ENCODE measurements at regions not wholly inside any gene's neighbourhood (a gene's known extent, or its start where the extent isn't known, plus 50 kb on each side); places are given as distances from the start of the nearest gene placed in this dataset.
A peak's percentile ranks its signal among the peaks of the same experiment; 100 is the strongest.

- Histone ChIP-seq H3K4me3 (replicated peaks in 1 of 3; ENCODE audit: low read depth in 2 of 3, low read length in 3 of 3) (no peak overlapping the region), H3K27me3 (ENCODE audit: control insufficient read depth in 2 of 2, insufficient read depth in 2 of 2, low read length in 2 of 2) (peaks cover 0 to 17% of the 10 kb centered on the region in 2 donors), H3K79me2 (ENCODE audit: insufficient read depth, low read length) (no peaks in the 10 kb centered on the region), H3K36me3 (replicated peaks in 1 of 2; ENCODE audit: control insufficient read depth in 1 of 2, insufficient read depth in 2 of 2, low read length in 2 of 2) (no peaks in the 10 kb centered on the region), H4K20me1 (ENCODE audit: insufficient read depth, low read length) (no peaks in the 10 kb centered on the region), H3K4me2 (replicated peaks; ENCODE audit: extremely low read depth, low read length, poor library complexity, severe bottlenecking) (no peak overlapping the region), H3K9ac (ENCODE audit: insufficient read depth, low read length, poor library complexity, severe bottlenecking) (no peak overlapping the region), H3K4me1 (ENCODE audit: control insufficient read depth in 1 of 2, insufficient read depth in 2 of 2, low read length in 2 of 2) (peaks cover 35 to 43% of the 10 kb centered on the region in 2 donors), H3K9me3 (replicated peaks in 1 of 2; ENCODE audit: control insufficient read depth in 1 of 2, insufficient read depth in 1 of 2, low read length in 2 of 2) (peaks cover 6 to 31% of the 10 kb centered on the region in 2 donors), H2AFZ (ENCODE audit: insufficient read depth, low read depth, low read length, poor library complexity, severe bottlenecking) (no peak overlapping the region), H3K27ac (ENCODE audit: low read depth in 1 of 2, low read length in 2 of 2) (no peak overlapping the region)
- TF ChIP-seq, protein P1, sequence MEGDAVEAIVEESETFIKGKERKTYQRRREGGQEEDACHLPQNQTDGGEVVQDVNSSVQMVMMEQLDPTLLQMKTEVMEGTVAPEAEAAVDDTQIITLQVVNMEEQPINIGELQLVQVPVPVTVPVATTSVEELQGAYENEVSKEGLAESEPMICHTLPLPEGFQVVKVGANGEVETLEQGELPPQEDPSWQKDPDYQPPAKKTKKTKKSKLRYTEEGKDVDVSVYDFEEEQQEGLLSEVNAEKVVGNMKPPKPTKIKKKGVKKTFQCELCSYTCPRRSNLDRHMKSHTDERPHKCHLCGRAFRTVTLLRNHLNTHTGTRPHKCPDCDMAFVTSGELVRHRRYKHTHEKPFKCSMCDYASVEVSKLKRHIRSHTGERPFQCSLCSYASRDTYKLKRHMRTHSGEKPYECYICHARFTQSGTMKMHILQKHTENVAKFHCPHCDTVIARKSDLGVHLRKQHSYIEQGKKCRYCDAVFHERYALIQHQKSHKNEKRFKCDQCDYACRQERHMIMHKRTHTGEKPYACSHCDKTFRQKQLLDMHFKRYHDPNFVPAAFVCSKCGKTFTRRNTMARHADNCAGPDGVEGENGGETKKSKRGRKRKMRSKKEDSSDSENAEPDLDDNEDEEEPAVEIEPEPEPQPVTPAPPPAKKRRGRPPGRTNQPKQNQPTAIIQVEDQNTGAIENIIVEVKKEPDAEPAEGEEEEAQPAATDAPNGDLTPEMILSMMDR (IDR thresholded peaks at IDR 0.05), result no peak
- Mint-ChIP-seq H3K4me3 (peak overlapping the region in 1 of 2 donors; percentile 46), H3K36me3 (no peaks in the 10 kb centered on the region), H3K4me1 (peaks cover 39% of the 10 kb centered on the region), H3K9me3 (peaks cover 9 to 26% (median 16%) of the 10 kb centered on the region in 7 donors), H3K27me3 (ENCODE audit: low read depth in 3 of 3) (peaks cover 9 to 13% (median 13%) of the 10 kb centered on the region in 3 donors), H3K27ac (peak overlapping the region in 1 of 7 donors; percentile 37)
- intact Hi-C loops (cut with micrococcal nuclease), result loop anchor here in 1 of 2 donors (5.0 kb wide), 1 partner anchor 427 kb away; the partner anchor contains the start of gene ATP9B
- DNase-seq, result peak in 1 of 3 donors; percentile 52
- WGBS (ENCODE audit: insufficient coverage), result 70% methylated on average over 5 of the region's 8 CpGs
Observed at GRCh38 chr18:78640246-78640995, 339.2 kb upstream of the SALL3 start.

DNA sequence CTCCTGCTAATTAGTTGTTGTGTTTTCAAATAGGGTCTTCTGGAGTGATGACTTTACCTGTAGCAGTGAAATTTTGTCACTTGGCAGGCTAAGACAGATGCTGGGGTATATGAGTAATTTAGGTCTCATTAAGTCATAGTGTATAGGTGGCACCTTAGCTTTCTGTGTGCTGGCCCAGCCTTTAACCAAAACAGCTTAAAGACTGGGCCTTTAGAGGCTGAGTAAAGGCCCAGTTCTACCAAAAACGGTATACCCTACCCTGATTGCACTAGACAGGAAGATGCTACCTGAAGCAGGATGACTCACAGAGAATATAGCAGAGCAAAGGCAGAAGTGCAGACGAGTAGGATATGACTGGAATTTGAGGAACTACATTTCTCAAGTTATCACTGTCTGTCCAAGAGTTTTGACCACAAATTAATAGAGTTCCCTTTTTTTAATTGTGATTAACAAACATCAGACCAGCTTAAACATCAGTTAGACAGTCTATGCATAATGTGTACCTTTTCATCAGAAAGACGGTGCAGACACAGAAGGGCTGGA, 337.9 kb upstream of the SALL3 start:
- peaks cover 5 to 23% of the 10 kb centered on the region in 2 donors for H3K9me3 ChIP-seq (replicated peaks in 1 of 2; ENCODE audit: control insufficient read depth in 1 of 2, insufficient read depth in 1 of 2, low read length in 2 of 2)
- peaks cover 35 to 43% of the 10 kb centered on the region in 2 donors for H3K4me1 ChIP-seq (ENCODE audit: control insufficient read depth in 1 of 2, insufficient read depth in 2 of 2, low read length in 2 of 2)
- intact Hi-C loops (cut with micrococcal nuclease), result loop anchor here in 1 of 2 donors (5.0 kb wide), 1 partner anchor 426 kb away; the partner anchor contains the start of gene ATP9B
- no peaks in the 10 kb centered on the region for H3K79me2 ChIP-seq (ENCODE audit: insufficient read depth, low read length)
- peak overlapping the region in 1 of 2 donors; percentile 65 for H3K27ac ChIP-seq (ENCODE audit: low read depth in 1 of 2, low read length in 2 of 2)
- WGBS (ENCODE audit: insufficient coverage), result 17% methylated on average over 1 of the region's 3 CpGs
- no peaks in the 10 kb centered on the region for H3K36me3 Mint-ChIP-seq
- H3K4me2 ChIP-seq (replicated peaks; ENCODE audit: extremely low read depth, low read length, poor library complexity, severe bottlenecking), result peak overlapping the region; percentile 22
- TF ChIP-seq, protein P1 (IDR thresholded peaks at IDR 0.05), result no peak
- H3K9ac ChIP-seq (ENCODE audit: insufficient read depth, low read length, poor library complexity, severe bottlenecking), result no peak overlapping the region
- H3K27ac Mint-ChIP-seq, result peak overlapping the region; percentile 69 to 93 (median 87)
- peaks cover 39% of the 10 kb centered on the region for H3K4me1 Mint-ChIP-seq
- no peak overlapping the region for H2AFZ ChIP-seq (ENCODE audit: insufficient read depth, low read depth, low read length, poor library complexity, severe bottlenecking)
- peaks cover 0 to 17% of the 10 kb centered on the region in 2 donors for H3K27me3 ChIP-seq (ENCODE audit: control insufficient read depth in 2 of 2, insufficient read depth in 2 of 2, low read length in 2 of 2)
- peak; percentile 70 to 88 (median 77) for DNase-seq
- H3K4me3 Mint-ChIP-seq, result peak overlapping the region in 1 of 2 donors; percentile 57
- H4K20me1 ChIP-seq (ENCODE audit: insufficient read depth, low read length), result no peaks in the 10 kb centered on the region
- H3K4me3 ChIP-seq (replicated peaks in 1 of 3; ENCODE audit: low read depth in 2 of 3, low read length in 3 of 3), result no peak overlapping the region
- H3K36me3 ChIP-seq (replicated peaks in 1 of 2; ENCODE audit: control insufficient read depth in 1 of 2, insufficient read depth in 2 of 2, low read length in 2 of 2), result no peaks in the 10 kb centered on the region
- peaks cover 11 to 13% (median 13%) of the 10 kb centered on the region in 3 donors for H3K27me3 Mint-ChIP-seq (ENCODE audit: low read depth in 3 of 3)
- H3K9me3 Mint-ChIP-seq, result peaks cover 4 to 27% (median 14%) of the 10 kb centered on the region in 7 donors
